H1 (cell line): ENCODE measurements at regions not wholly inside any gene's neighbourhood (a gene's known extent, or its start where the extent isn't known, plus 50 kb on each side); places are given as distances from the start of the nearest gene placed in this dataset.

Experiments
- CTCF ChIA-PET: fragments of 300-600 bp; sonication (Branson Sonifier 250); formaldehyde crosslinking; loops from one replicate; lab custom pipeline; 2021; ENCODE audit not compliant: partially characterized antibody; lab: Charles Lee
- POLR2A ChIA-PET: fragments of 300-600 bp; sonication (Branson Sonifier 250); formaldehyde crosslinking; loops from one replicate; lab custom pipeline; 2021; ENCODE audit warnings: inconsistent platforms; ENCODE audit not compliant: partially characterized antibody; lab: Charles Lee
- DNase-seq, 2 experiments: peaks; one replicate each; pipeline versions ENCODE4 v3.0.0 to v3.0.0-alpha.2; 2010 to 2022; ENCODE audit warnings: low spot score in 2 of 2, low read depth in 1 of 2, mixed read lengths in 1 of 2
- FAIRE-seq: peaks from 2 replicates; lab custom pipeline; 2011; peaks lifted over from hg19 to GRCh38; lab: Jason Lieb, UNC
- H2AFZ ChIP-seq: 2 replicates; pipeline ENCODE4 v1.8.1; 2012; ENCODE audit warnings: low read length, inconsistent platforms
- H2AK5ac ChIP-seq: 2 replicates; pipeline ENCODE4 v1.6.1; 2013; ENCODE audit warnings: low read depth, low read length
- H2BK120ac ChIP-seq: replicated peaks from 2 replicates; pipeline ENCODE3; 2013; ENCODE audit warnings: low read depth, low read length, inconsistent platforms
- H2BK12ac ChIP-seq: 2 replicates; pipeline ENCODE4 v1.6.1; 2013; ENCODE audit warnings: low read depth, low read length
- H2BK15ac ChIP-seq: 2 replicates; pipeline ENCODE4 v1.6.1; 2013; ENCODE audit warnings: low read length
- H2BK20ac ChIP-seq: 2 replicates; pipeline ENCODE4 v1.6.1; 2013; ENCODE audit warnings: low read length
- H2BK5ac ChIP-seq: 2 replicates; pipeline ENCODE4 v1.6.1; 2013; ENCODE audit warnings: low read depth, low read length
- H3K14ac ChIP-seq: 2 replicates; pipeline ENCODE4 v1.6.1; 2013; ENCODE audit warnings: inconsistent platforms; ENCODE audit not compliant: insufficient read length
- H3K18ac ChIP-seq: 2 replicates; pipeline ENCODE4 v1.6.1; 2013; ENCODE audit warnings: low read length; ENCODE audit errors: extremely low read depth
- H3K23ac ChIP-seq: 2 replicates; pipeline ENCODE4 v1.6.1; 2013; ENCODE audit warnings: inconsistent platforms; ENCODE audit not compliant: insufficient read length
- H3K23me2 ChIP-seq: 2 replicates; pipeline ENCODE4 v1.6.1; 2013; ENCODE audit warnings: low read depth, low read length
- H3K27ac ChIP-seq: 2 replicates; pipeline ENCODE4 v1.6.1; 2011; ENCODE audit warnings: low read depth, low read length, inconsistent platforms
- H3K27me3 ChIP-seq, 4 experiments: replicated peaks in 1 of 4; 1 replicate in 1 of 4; 2 replicates in 3 of 4; pipeline versions ENCODE4 v1.6.1 to v1.8.1; 2011 to 2013; ENCODE audit warnings: low read length in 3 of 4, mild to moderate bottlenecking in 3 of 4, inconsistent platforms in 2 of 4, mixed read lengths in 2 of 4, moderate library complexity in 1 of 4; ENCODE audit not compliant: control insufficient read depth in 3 of 4, insufficient read depth in 3 of 4; ENCODE audit errors: extremely low read depth in 1 of 4
- H3K36me3 ChIP-seq, 4 experiments: 2 replicates each; pipeline versions ENCODE4 v1.6.1 to v1.8.1; 2011 to 2013; ENCODE audit warnings: mild to moderate bottlenecking in 4 of 4, low read length in 3 of 4, moderate library complexity in 2 of 4, control low read depth in 1 of 4, inconsistent platforms in 1 of 4; ENCODE audit not compliant: insufficient read depth in 4 of 4, control insufficient read depth in 2 of 4
- H3K4ac ChIP-seq: replicated peaks from 2 replicates; pipeline ENCODE3; 2013; ENCODE audit warnings: low read length, low read depth, mixed read lengths, inconsistent platforms; ENCODE audit not compliant: insufficient read length
- H3K4me1 ChIP-seq, 4 experiments: replicated peaks in 1 of 4; 1 replicate in 1 of 4; 2 replicates in 3 of 4; pipeline versions ENCODE4 v1.6.1 to v1.8.1; 2011 to 2013; ENCODE audit warnings: low read length in 3 of 4, inconsistent platforms in 2 of 4, mixed read lengths in 1 of 4; ENCODE audit not compliant: insufficient read depth in 4 of 4, control insufficient read depth in 3 of 4
- H3K4me2 ChIP-seq, 2 experiments: 2 replicates each; pipeline versions ENCODE4 v1.6.1 to v1.8.1; 2011 to 2013; ENCODE audit warnings: low read depth in 2 of 2, low read length in 2 of 2, control low read depth in 1 of 2, inconsistent platforms in 1 of 2, mild to moderate bottlenecking in 1 of 2; ENCODE audit not compliant: insufficient read depth in 1 of 2
- H3K4me3 ChIP-seq, 4 experiments: fragments of 200-600, 300-600 bp in 1 of 4; sonication (generic), shearing (Covaris generic), sonication (Bioruptor Twin) in 1 of 4; 2 replicates each; pipeline versions ENCODE4 v1.5.1 to v1.8.1; 2011 to 2016; ENCODE audit warnings: low read length in 4 of 4, low read depth in 3 of 4, control low read depth in 2 of 4, inconsistent platforms in 2 of 4, mild to moderate bottlenecking in 2 of 4, mixed read lengths in 1 of 4, moderate library complexity in 1 of 4; ENCODE audit not compliant: insufficient read depth in 2 of 4; ENCODE audit errors: extremely low read depth in 1 of 4
- H3K56ac ChIP-seq: replicated peaks from 2 replicates; pipeline ENCODE3; 2013; ENCODE audit warnings: low read depth, mild to moderate bottlenecking, mixed read lengths, low read length, inconsistent platforms; ENCODE audit not compliant: insufficient read length
- H3K79me1 ChIP-seq: 2 replicates; pipeline ENCODE4 v1.6.1; 2013; ENCODE audit warnings: low read depth, low read length, control low read depth
- H3K79me2 ChIP-seq, 2 experiments: 2 replicates each; pipeline versions ENCODE4 v1.6.1 to v1.8.1; 2012 to 2013; ENCODE audit warnings: low read length in 2 of 2, mild to moderate bottlenecking in 2 of 2, inconsistent platforms in 1 of 2; ENCODE audit not compliant: insufficient read depth in 2 of 2, control insufficient read depth in 1 of 2
- H3K9ac ChIP-seq, 4 experiments: replicated peaks in 1 of 4; 1 replicate in 1 of 4; 2 replicates in 3 of 4; pipeline versions ENCODE4 v1.6.1 to v1.8.1; 2011 to 2013; ENCODE audit warnings: low read depth in 3 of 4, low read length in 3 of 4, control low read depth in 2 of 4, mild to moderate bottlenecking in 2 of 4, moderate library complexity in 2 of 4, inconsistent platforms in 1 of 4; ENCODE audit errors: extremely low read depth in 1 of 4
- H3K9me3 ChIP-seq, 2 experiments: 2 replicates each; pipeline versions ENCODE4 v1.6.1 to v1.8.1; 2012 to 2013; ENCODE audit warnings: mild to moderate bottlenecking in 2 of 2, moderate library complexity in 2 of 2, control low read depth in 1 of 2, inconsistent platforms in 1 of 2, low read depth in 1 of 2, low read length in 1 of 2, mixed read lengths in 1 of 2; ENCODE audit not compliant: insufficient read depth in 2 of 2
- H4K20me1 ChIP-seq, 2 experiments: replicated peaks in 1 of 2; 2 replicates each; pipeline versions ENCODE3 to v1.8.1; 2011 to 2013; ENCODE audit warnings: inconsistent platforms in 2 of 2, low read length in 2 of 2, mild to moderate bottlenecking in 1 of 2; ENCODE audit not compliant: insufficient read depth in 2 of 2, control insufficient read depth in 1 of 2
- H4K5ac ChIP-seq: 2 replicates; pipeline ENCODE4 v1.6.1; 2013; ENCODE audit warnings: low read length, low read depth, mixed read lengths, inconsistent platforms; ENCODE audit not compliant: insufficient read length
- H4K8ac ChIP-seq: 2 replicates; pipeline ENCODE4 v1.8.0; 2013; ENCODE audit warnings: mild to moderate bottlenecking, moderate library complexity, low read length, inconsistent platforms; ENCODE audit not compliant: insufficient read depth; ENCODE audit errors: extremely low read depth
- H4K91ac ChIP-seq: replicated peaks from 2 replicates; pipeline ENCODE3; 2013; ENCODE audit warnings: low read length, mixed read lengths, inconsistent platforms; ENCODE audit not compliant: insufficient read length
- BRCA1 ChIP-seq: IDR thresholded peaks from 2 replicates; pipeline ENCODE4 v1.6.1; 2012; ENCODE audit warnings: low read depth, low read length, improper control_type of control experiment
- FOSL1 ChIP-seq: IDR thresholded peaks from 2 replicates; pipeline ENCODE4 v1.6.1; 2011; ENCODE audit warnings: mild to moderate bottlenecking, low read depth, low read length, moderate library complexity; ENCODE audit not compliant: insufficient read depth
- JUN ChIP-seq: IDR thresholded peaks from 2 replicates; pipeline ENCODE4 v1.6.1; 2011; ENCODE audit warnings: low read depth, mild to moderate bottlenecking, improper control_type of control experiment, low read length
- NANOG ChIP-seq: IDR thresholded peaks from 2 replicates; pipeline ENCODE4 v1.6.1; 2011; ENCODE audit warnings: low read length, low read depth, mild to moderate bottlenecking, inconsistent platforms; ENCODE audit not compliant: insufficient read depth, poor library complexity, severe bottlenecking
- WGBS, 2 experiments: shearing (Covaris generic) in 1 of 2; methylation state at CpG; one replicate each; pipeline versions ENCODE4 v1.1.6 to v1.1.7; 2013 to 2015; ENCODE audit warnings: low lambda C conversion rate in 2 of 2, mixed read lengths in 2 of 2, inconsistent platforms in 1 of 2, low coverage in 1 of 2, missing lambda C conversion rate in 1 of 2; ENCODE audit not compliant: insufficient replicate concordance in 2 of 2, insufficient coverage in 1 of 2, insufficient read length in 1 of 2; ENCODE audit errors: extremely low coverage in 1 of 2, missing lambda C conversion rate in 1 of 2; 5-methylcytosine and 5-hydroxymethylcytosine counted together

- no peak overlapping the region for H2BK15ac ChIP-seq
- H3K79me1 ChIP-seq, result no peaks in the 10 kb centered on the region
- H3K56ac ChIP-seq, result no peak overlapping the region
- no peak overlapping the region for H4K5ac ChIP-seq
- H3K4me1 ChIP-seq, result no peaks in the 10 kb centered on the region; a peak in 1 of 7 replicates
- H3K27ac ChIP-seq, result no peak overlapping the region
- H2BK5ac ChIP-seq, result no peak overlapping the region
- H2AFZ ChIP-seq, result no peak overlapping the region
- no peak overlapping the region for H3K9ac ChIP-seq
- DNase-seq (no peak), FAIRE-seq (no peak)
- H2BK20ac ChIP-seq, result no peak overlapping the region
- TF ChIP-seq BRCA1 (no peak), JUN (no peak), FOSL1 (no peak), NANOG (no peak)
- H2BK120ac ChIP-seq, result no peak overlapping the region
- H3K9me3 ChIP-seq, result no peaks in the 10 kb centered on the region
- no peaks in the 10 kb centered on the region for H3K36me3 ChIP-seq
- no peaks in the 10 kb centered on the region for H3K79me2 ChIP-seq
- H2BK12ac ChIP-seq, result no peak overlapping the region
- H3K27me3 ChIP-seq, result no peaks in the 10 kb centered on the region
- H3K14ac ChIP-seq, result no peak overlapping the region
- no peak overlapping the region for H3K4ac ChIP-seq
- no peak overlapping the region; the same call in 1 of the 2 replicates for H4K8ac ChIP-seq
- H3K18ac ChIP-seq, result no peak overlapping the region
- no peak overlapping the region for H2AK5ac ChIP-seq
- H3K4me2 ChIP-seq, result no peak overlapping the region
- H3K23ac ChIP-seq, result no peak overlapping the region
- no peak overlapping the region for H4K91ac ChIP-seq
- no peak overlapping the region for H3K4me3 ChIP-seq
- WGBS, 2 experiments, result 91% methylated on average over 5 of the region's 5 CpGs; no CpG with 5 or more reads in 1 of the 2 experiments
- ChIA-PET CTCF (interaction anchor here (0.6 to 1.1 kb wide), 2 partner anchors 19 to 148 kb away, joined by 3 read pairs; no protein-coding TSS in a partner anchor), POLR2A (no interaction called here)
- peaks cover 0 to 2% of the 10 kb centered on the region in 2 experiments for H4K20me1 ChIP-seq
- no peaks in the 10 kb centered on the region; the same call in 1 of the 2 replicates for H3K23me2 ChIP-seq
These were observed 287.5 kb upstream of the KLF14 start for GRCh38 chr7:131021460-131021859.
